Endothelial cell of umbilical vein (primary cell): ENCODE measurements at regions not wholly inside any gene's neighbourhood (a gene's known extent, or its start where the extent isn't known, plus 50 kb on each side); places are given as distances from the start of the nearest gene placed in this dataset.

ENCODE experiments used
- EZH2 ChIP-seq: IDR thresholded peaks from 2 replicates; pipeline ENCODE4 v1.6.1; 2012; ENCODE audit warnings: borderline replicate concordance, low read depth, mild to moderate bottlenecking, moderate library complexity, low read length, inconsistent platforms; ENCODE audit not compliant: severe bottlenecking
- MYC ChIP-seq: IDR thresholded peaks from one replicate; pipeline ENCODE4 v1.6.1; 2011; ENCODE audit warnings: mild to moderate bottlenecking, low read depth, low read length
- TF ChIP-seq, protein P1 (sequence below), 2 donors: IDR thresholded peaks; 1 replicate in 1 of 2; 2 replicates in 1 of 2; pipeline ENCODE4 v1.5.1; 2011; ENCODE audit warnings: low read length in 2 of 2, mild to moderate bottlenecking in 2 of 2, moderate library complexity in 2 of 2, control low read depth in 1 of 2, inconsistent platforms in 1 of 2, low read depth in 1 of 2; ENCODE audit not compliant: insufficient read depth in 1 of 2; ENCODE audit errors: extremely low read depth in 1 of 2

GRCh38 chr10:120132811-120133210 is 240.3 kb downstream of the SEC23IP start:
- TF ChIP-seq, protein P1, sequence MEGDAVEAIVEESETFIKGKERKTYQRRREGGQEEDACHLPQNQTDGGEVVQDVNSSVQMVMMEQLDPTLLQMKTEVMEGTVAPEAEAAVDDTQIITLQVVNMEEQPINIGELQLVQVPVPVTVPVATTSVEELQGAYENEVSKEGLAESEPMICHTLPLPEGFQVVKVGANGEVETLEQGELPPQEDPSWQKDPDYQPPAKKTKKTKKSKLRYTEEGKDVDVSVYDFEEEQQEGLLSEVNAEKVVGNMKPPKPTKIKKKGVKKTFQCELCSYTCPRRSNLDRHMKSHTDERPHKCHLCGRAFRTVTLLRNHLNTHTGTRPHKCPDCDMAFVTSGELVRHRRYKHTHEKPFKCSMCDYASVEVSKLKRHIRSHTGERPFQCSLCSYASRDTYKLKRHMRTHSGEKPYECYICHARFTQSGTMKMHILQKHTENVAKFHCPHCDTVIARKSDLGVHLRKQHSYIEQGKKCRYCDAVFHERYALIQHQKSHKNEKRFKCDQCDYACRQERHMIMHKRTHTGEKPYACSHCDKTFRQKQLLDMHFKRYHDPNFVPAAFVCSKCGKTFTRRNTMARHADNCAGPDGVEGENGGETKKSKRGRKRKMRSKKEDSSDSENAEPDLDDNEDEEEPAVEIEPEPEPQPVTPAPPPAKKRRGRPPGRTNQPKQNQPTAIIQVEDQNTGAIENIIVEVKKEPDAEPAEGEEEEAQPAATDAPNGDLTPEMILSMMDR (IDR thresholded peaks at IDR 0.05; ENCODE audit: extremely low read depth in 1 of 2, insufficient read depth in 1 of 2, low read depth in 1 of 2, low read length in 2 of 2): no peak
- TF ChIP-seq EZH2: no peak
- no peak for TF ChIP-seq MYC
